Endothelial cell of umbilical vein (primary cell): ENCODE measurements at regions not wholly inside any gene's neighbourhood (a gene's known extent, or its start where the extent isn't known, plus 50 kb on each side); places are given as distances from the start of the nearest gene placed in this dataset.

Experiments used
- BruUV-seq: library from RNA; stranded (reverse); fragments of 400-500 nt; replicated peaks from 2 replicates; lab custom pipeline; 2021; lab: Mats Ljungman, UMichigan
- CTCF ChIA-PET: fragments of 300-600, 350-600 bp; sonication (Branson Sonifier 250); formaldehyde crosslinking; loops from one replicate; lab custom pipeline; 2021; ENCODE audit warnings: antibody characterized with exemption, inconsistent platforms; lab: Charles Lee
- POLR2A ChIA-PET: fragments of 300-600, 350-600 bp; sonication (Branson Sonifier 250); formaldehyde crosslinking; loops from one replicate; lab custom pipeline; 2021; ENCODE audit warnings: antibody characterized with exemption, inconsistent platforms; lab: Charles Lee
- DNase-seq: peaks from one replicate; pipeline ENCODE4 v3.0.0-alpha.2; 2011; ENCODE audit warnings: low read depth, low spot score
- FAIRE-seq: peaks from 2 replicates; lab custom pipeline; 2011; peaks lifted over from hg19 to GRCh38; lab: Jason Lieb, UNC
- H2AFZ ChIP-seq: 2 replicates; pipeline ENCODE4 v1.6.0; 2012; ENCODE audit warnings: low read depth, low read length, control low read depth, inconsistent platforms
- H3K27ac ChIP-seq: 2 replicates; pipeline ENCODE4 v1.5.1; 2011; ENCODE audit warnings: low read depth, mild to moderate bottlenecking, control low read depth, low read length, moderate library complexity; ENCODE audit not compliant: insufficient read depth
- H3K27me3 ChIP-seq, 2 experiments: 2 replicates each; pipeline versions ENCODE4 v1.6.0 to v1.6.1; 2011; ENCODE audit warnings: low read length in 2 of 2, mixed read lengths in 1 of 2; ENCODE audit not compliant: control insufficient read depth in 2 of 2, insufficient read depth in 2 of 2
- H3K36me3 ChIP-seq, 2 experiments: 2 replicates in 1 of 2; 3 replicates in 1 of 2; pipeline ENCODE4 v1.5.1; 2011; ENCODE audit warnings: low read length in 2 of 2, mild to moderate bottlenecking in 1 of 2, moderate library complexity in 1 of 2; ENCODE audit not compliant: control insufficient read depth in 2 of 2, insufficient read depth in 2 of 2; ENCODE audit errors: extremely low read depth in 1 of 2
- H3K4me1 ChIP-seq: 3 replicates; pipeline ENCODE4 v1.5.1; 2011; ENCODE audit warnings: mild to moderate bottlenecking, low read length; ENCODE audit not compliant: control insufficient read depth, insufficient read depth; ENCODE audit errors: extremely low read depth
- H3K4me2 ChIP-seq: 2 replicates; pipeline ENCODE4 v1.6.1; 2011; ENCODE audit warnings: low read length, control low read depth, mixed read lengths; ENCODE audit not compliant: insufficient read depth
- H3K4me3 ChIP-seq, 3 experiments: fragments of 200-600 bp in 1 of 3; sonication (generic), shearing (Covaris generic) in 1 of 3; replicated peaks in 1 of 3; 2 replicates each; pipeline ENCODE4 v1.5.1; 2011 to 2016; ENCODE audit warnings: control low read depth in 3 of 3, low read length in 3 of 3, mild to moderate bottlenecking in 2 of 3, inconsistent platforms in 1 of 3, low read depth in 1 of 3, moderate library complexity in 1 of 3; ENCODE audit not compliant: insufficient read depth in 1 of 3
- H3K79me2 ChIP-seq: 2 replicates; pipeline ENCODE4 v1.6.0; 2012; ENCODE audit warnings: low read length, inconsistent platforms; ENCODE audit not compliant: control insufficient read depth, insufficient read depth
- H3K9ac ChIP-seq: replicated peaks from 2 replicates; pipeline ENCODE3; 2011; ENCODE audit warnings: low read length, control low read depth; ENCODE audit not compliant: insufficient read depth; ENCODE audit errors: extremely low read depth
- H3K9me1 ChIP-seq: replicated peaks from 3 replicates; pipeline ENCODE4 v1.6.0; 2011; ENCODE audit warnings: mild to moderate bottlenecking, low read length; ENCODE audit not compliant: control insufficient read depth, insufficient read depth; ENCODE audit errors: extremely low read depth
- H3K9me3 ChIP-seq: replicated peaks from 2 replicates; pipeline ENCODE4 v1.5.1; 2012; ENCODE audit warnings: low read length, inconsistent platforms; ENCODE audit not compliant: control insufficient read depth, insufficient read depth
- H4K20me1 ChIP-seq: replicated peaks from 2 replicates; pipeline ENCODE3; 2011; ENCODE audit warnings: mild to moderate bottlenecking, low read length; ENCODE audit not compliant: control insufficient read depth, insufficient read depth; ENCODE audit errors: extremely low read depth
- EZH2 ChIP-seq: IDR thresholded peaks from 2 replicates; pipeline ENCODE4 v1.6.1; 2012; ENCODE audit warnings: borderline replicate concordance, low read depth, mild to moderate bottlenecking, moderate library complexity, low read length, inconsistent platforms; ENCODE audit not compliant: severe bottlenecking
- FOS ChIP-seq: IDR thresholded peaks from 2 replicates; pipeline ENCODE4 v1.6.1; 2011; ENCODE audit warnings: mild to moderate bottlenecking, low read length, moderate library complexity, borderline replicate concordance; ENCODE audit not compliant: insufficient read depth
- GATA2 ChIP-seq: IDR thresholded peaks from 2 replicates; pipeline ENCODE4 v1.7.0; 2011; ENCODE audit warnings: low read depth, mild to moderate bottlenecking, moderate library complexity, mixed read lengths, low read length; ENCODE audit not compliant: insufficient read length, insufficient read depth
- JUN ChIP-seq: IDR thresholded peaks from 2 replicates; pipeline ENCODE4 v1.6.1; 2011; ENCODE audit warnings: borderline replicate concordance, low read depth; ENCODE audit not compliant: insufficient read length, insufficient read depth
- MYC ChIP-seq: IDR thresholded peaks from one replicate; pipeline ENCODE4 v1.6.1; 2011; ENCODE audit warnings: mild to moderate bottlenecking, low read depth, low read length
- POLR2A ChIP-seq: IDR thresholded peaks from 2 replicates; pipeline ENCODE4 v1.6.1; 2012; ENCODE audit warnings: low read depth, mild to moderate bottlenecking, control low read depth, low read length
- POLR2AphosphoS5 ChIP-seq: IDR thresholded peaks from 2 replicates; pipeline ENCODE4 v1.6.1; 2012; ENCODE audit warnings: low read depth, mild to moderate bottlenecking, control low read depth, low read length, moderate library complexity; ENCODE audit not compliant: insufficient read depth
- dilution Hi-C: fragments of 300-500 bp; cut with MboI; formaldehyde crosslinking; loops from one replicate; pipeline ENCODE4 v1.15.0; 2019; ENCODE audit warnings: low sequenced_read_pairs; ENCODE audit not compliant: extremely low pct_ligation_motif_present
- intact Hi-C: fragments of 100-400 bp; cut with micrococcal nuclease; formaldehyde crosslinking; loops from one replicate; pipeline ENCODE4 v1.10.0; 2022
- TF ChIP-seq, protein P1 (sequence below): IDR thresholded peaks from 2 replicates; pipeline ENCODE4 v1.6.1; 2011; ENCODE audit not compliant: insufficient read depth, insufficient read length
- TF ChIP-seq, protein P2 (sequence below), 2 donors: IDR thresholded peaks; 1 replicate in 1 of 2; 2 replicates in 1 of 2; pipeline ENCODE4 v1.5.1; 2011; ENCODE audit warnings: low read length in 2 of 2, mild to moderate bottlenecking in 2 of 2, moderate library complexity in 2 of 2, control low read depth in 1 of 2, inconsistent platforms in 1 of 2, low read depth in 1 of 2; ENCODE audit not compliant: insufficient read depth in 1 of 2; ENCODE audit errors: extremely low read depth in 1 of 2

DNA sequence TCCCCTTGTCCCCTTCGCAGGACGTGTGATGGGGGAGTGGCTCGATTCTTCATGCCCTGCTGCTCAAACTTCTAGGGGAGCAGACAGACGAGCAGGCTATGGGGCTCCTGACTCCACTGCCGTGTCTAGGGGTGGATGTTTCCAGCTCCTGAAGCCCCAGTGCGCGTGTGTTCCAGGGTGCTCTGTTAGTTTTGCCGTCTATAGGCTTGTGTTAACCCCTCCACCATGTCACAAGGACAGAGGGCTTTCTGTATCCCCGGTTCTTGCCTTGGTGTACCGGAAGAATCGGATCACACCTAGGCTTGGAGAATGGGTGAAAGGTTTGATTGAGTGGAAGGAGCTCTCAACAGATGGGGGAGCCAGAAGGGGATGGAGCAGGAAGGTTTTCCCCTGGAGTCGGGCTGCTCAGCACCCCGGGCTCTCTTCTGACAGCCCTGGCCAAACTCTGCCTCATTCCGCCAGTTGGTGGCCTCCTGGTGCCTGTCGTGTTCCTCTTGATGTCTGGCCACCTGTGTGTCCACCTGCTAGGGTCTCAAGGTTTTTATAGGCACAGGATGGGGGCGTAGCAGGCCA lies 810.7 kb downstream of the BRD1 start:
- Histone ChIP-seq H3K4me3 (no peak overlapping the region), H4K20me1 (no peaks in the 10 kb centered on the region), H3K9me1 (no peaks in the 10 kb centered on the region), H3K9me3 (peaks cover 8% of the 10 kb centered on the region), H3K27ac (no peak overlapping the region), H2AFZ (no peak overlapping the region), H3K4me1 (no peaks in the 10 kb centered on the region), H3K9ac (no peak overlapping the region), H3K27me3 (no peaks in the 10 kb centered on the region), H3K4me2 (no peak overlapping the region), H3K79me2 (no peaks in the 10 kb centered on the region), H3K36me3 (no peaks in the 10 kb centered on the region)
- BruUV-seq = no TSS peak
- dilution Hi-C loops = no loop called here
- POLR2A ChIA-PET = no interaction called here
- CTCF ChIA-PET = no interaction called here
- TF ChIP-seq FOS (no peak), EZH2 (no peak), MYC (no peak), GATA2 (no peak), POLR2AphosphoS5 (no peak), JUN (no peak), POLR2A (no peak)
- TF ChIP-seq, protein P1, sequence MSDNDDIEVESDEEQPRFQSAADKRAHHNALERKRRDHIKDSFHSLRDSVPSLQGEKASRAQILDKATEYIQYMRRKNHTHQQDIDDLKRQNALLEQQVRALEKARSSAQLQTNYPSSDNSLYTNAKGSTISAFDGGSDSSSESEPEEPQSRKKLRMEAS = no peak
- TF ChIP-seq, protein P2, sequence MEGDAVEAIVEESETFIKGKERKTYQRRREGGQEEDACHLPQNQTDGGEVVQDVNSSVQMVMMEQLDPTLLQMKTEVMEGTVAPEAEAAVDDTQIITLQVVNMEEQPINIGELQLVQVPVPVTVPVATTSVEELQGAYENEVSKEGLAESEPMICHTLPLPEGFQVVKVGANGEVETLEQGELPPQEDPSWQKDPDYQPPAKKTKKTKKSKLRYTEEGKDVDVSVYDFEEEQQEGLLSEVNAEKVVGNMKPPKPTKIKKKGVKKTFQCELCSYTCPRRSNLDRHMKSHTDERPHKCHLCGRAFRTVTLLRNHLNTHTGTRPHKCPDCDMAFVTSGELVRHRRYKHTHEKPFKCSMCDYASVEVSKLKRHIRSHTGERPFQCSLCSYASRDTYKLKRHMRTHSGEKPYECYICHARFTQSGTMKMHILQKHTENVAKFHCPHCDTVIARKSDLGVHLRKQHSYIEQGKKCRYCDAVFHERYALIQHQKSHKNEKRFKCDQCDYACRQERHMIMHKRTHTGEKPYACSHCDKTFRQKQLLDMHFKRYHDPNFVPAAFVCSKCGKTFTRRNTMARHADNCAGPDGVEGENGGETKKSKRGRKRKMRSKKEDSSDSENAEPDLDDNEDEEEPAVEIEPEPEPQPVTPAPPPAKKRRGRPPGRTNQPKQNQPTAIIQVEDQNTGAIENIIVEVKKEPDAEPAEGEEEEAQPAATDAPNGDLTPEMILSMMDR (IDR thresholded peaks at IDR 0.05; ENCODE audit: extremely low read depth in 1 of 2, insufficient read depth in 1 of 2, low read depth in 1 of 2, low read length in 2 of 2) = no peak
- FAIRE-seq (no peak), DNase-seq (no peak)
- intact Hi-C loops = no loop called here
